H1 (cell line): ENCODE measurements at regions not wholly inside any gene's neighbourhood (a gene's known extent, or its start where the extent isn't known, plus 50 kb on each side); places are given as distances from the start of the nearest gene placed in this dataset.

ENCODE experiments used
- CTCF ChIA-PET: fragments of 300-600 bp; sonication (Branson Sonifier 250); formaldehyde crosslinking; loops from one replicate; lab custom pipeline; 2021; ENCODE audit not compliant: partially characterized antibody; lab: Charles Lee
- POLR2A ChIA-PET: fragments of 300-600 bp; sonication (Branson Sonifier 250); formaldehyde crosslinking; loops from one replicate; lab custom pipeline; 2021; ENCODE audit warnings: inconsistent platforms; ENCODE audit not compliant: partially characterized antibody; lab: Charles Lee
- DNase-seq, 2 experiments: peaks; one replicate each; pipeline versions ENCODE4 v3.0.0 to v3.0.0-alpha.2; 2010 to 2022; ENCODE audit warnings: low spot score in 2 of 2, low read depth in 1 of 2, mixed read lengths in 1 of 2
- FAIRE-seq: peaks from 2 replicates; lab custom pipeline; 2011; peaks lifted over from hg19 to GRCh38; lab: Jason Lieb, UNC
- H2AFZ ChIP-seq: 2 replicates; pipeline ENCODE4 v1.8.1; 2012; ENCODE audit warnings: low read length, inconsistent platforms
- H2AK5ac ChIP-seq: 2 replicates; pipeline ENCODE4 v1.6.1; 2013; ENCODE audit warnings: low read depth, low read length
- H2BK120ac ChIP-seq: replicated peaks from 2 replicates; pipeline ENCODE3; 2013; ENCODE audit warnings: low read depth, low read length, inconsistent platforms
- H2BK12ac ChIP-seq: 2 replicates; pipeline ENCODE4 v1.6.1; 2013; ENCODE audit warnings: low read depth, low read length
- H2BK15ac ChIP-seq: 2 replicates; pipeline ENCODE4 v1.6.1; 2013; ENCODE audit warnings: low read length
- H2BK20ac ChIP-seq: 2 replicates; pipeline ENCODE4 v1.6.1; 2013; ENCODE audit warnings: low read length
- H2BK5ac ChIP-seq: 2 replicates; pipeline ENCODE4 v1.6.1; 2013; ENCODE audit warnings: low read depth, low read length
- H3K14ac ChIP-seq: 2 replicates; pipeline ENCODE4 v1.6.1; 2013; ENCODE audit warnings: inconsistent platforms; ENCODE audit not compliant: insufficient read length
- H3K18ac ChIP-seq: 2 replicates; pipeline ENCODE4 v1.6.1; 2013; ENCODE audit warnings: low read length; ENCODE audit errors: extremely low read depth
- H3K23ac ChIP-seq: 2 replicates; pipeline ENCODE4 v1.6.1; 2013; ENCODE audit warnings: inconsistent platforms; ENCODE audit not compliant: insufficient read length
- H3K23me2 ChIP-seq: 2 replicates; pipeline ENCODE4 v1.6.1; 2013; ENCODE audit warnings: low read depth, low read length
- H3K27ac ChIP-seq: 2 replicates; pipeline ENCODE4 v1.6.1; 2011; ENCODE audit warnings: low read depth, low read length, inconsistent platforms
- H3K27me3 ChIP-seq, 4 experiments: replicated peaks in 1 of 4; 1 replicate in 1 of 4; 2 replicates in 3 of 4; pipeline versions ENCODE4 v1.6.1 to v1.8.1; 2011 to 2013; ENCODE audit warnings: low read length in 3 of 4, mild to moderate bottlenecking in 3 of 4, inconsistent platforms in 2 of 4, mixed read lengths in 2 of 4, moderate library complexity in 1 of 4; ENCODE audit not compliant: control insufficient read depth in 3 of 4, insufficient read depth in 3 of 4; ENCODE audit errors: extremely low read depth in 1 of 4
- H3K36me3 ChIP-seq, 4 experiments: 2 replicates each; pipeline versions ENCODE4 v1.6.1 to v1.8.1; 2011 to 2013; ENCODE audit warnings: mild to moderate bottlenecking in 4 of 4, low read length in 3 of 4, moderate library complexity in 2 of 4, control low read depth in 1 of 4, inconsistent platforms in 1 of 4; ENCODE audit not compliant: insufficient read depth in 4 of 4, control insufficient read depth in 2 of 4
- H3K4ac ChIP-seq: replicated peaks from 2 replicates; pipeline ENCODE3; 2013; ENCODE audit warnings: low read length, low read depth, mixed read lengths, inconsistent platforms; ENCODE audit not compliant: insufficient read length
- H3K4me1 ChIP-seq, 4 experiments: replicated peaks in 1 of 4; 1 replicate in 1 of 4; 2 replicates in 3 of 4; pipeline versions ENCODE4 v1.6.1 to v1.8.1; 2011 to 2013; ENCODE audit warnings: low read length in 3 of 4, inconsistent platforms in 2 of 4, mixed read lengths in 1 of 4; ENCODE audit not compliant: insufficient read depth in 4 of 4, control insufficient read depth in 3 of 4
- H3K4me2 ChIP-seq, 2 experiments: 2 replicates each; pipeline versions ENCODE4 v1.6.1 to v1.8.1; 2011 to 2013; ENCODE audit warnings: low read depth in 2 of 2, low read length in 2 of 2, control low read depth in 1 of 2, inconsistent platforms in 1 of 2, mild to moderate bottlenecking in 1 of 2; ENCODE audit not compliant: insufficient read depth in 1 of 2
- H3K4me3 ChIP-seq, 4 experiments: fragments of 200-600, 300-600 bp in 1 of 4; sonication (generic), shearing (Covaris generic), sonication (Bioruptor Twin) in 1 of 4; 2 replicates each; pipeline versions ENCODE4 v1.5.1 to v1.8.1; 2011 to 2016; ENCODE audit warnings: low read length in 4 of 4, low read depth in 3 of 4, control low read depth in 2 of 4, inconsistent platforms in 2 of 4, mild to moderate bottlenecking in 2 of 4, mixed read lengths in 1 of 4, moderate library complexity in 1 of 4; ENCODE audit not compliant: insufficient read depth in 2 of 4; ENCODE audit errors: extremely low read depth in 1 of 4
- H3K56ac ChIP-seq: replicated peaks from 2 replicates; pipeline ENCODE3; 2013; ENCODE audit warnings: low read depth, mild to moderate bottlenecking, mixed read lengths, low read length, inconsistent platforms; ENCODE audit not compliant: insufficient read length
- H3K79me1 ChIP-seq: 2 replicates; pipeline ENCODE4 v1.6.1; 2013; ENCODE audit warnings: low read depth, low read length, control low read depth
- H3K79me2 ChIP-seq, 2 experiments: 2 replicates each; pipeline versions ENCODE4 v1.6.1 to v1.8.1; 2012 to 2013; ENCODE audit warnings: low read length in 2 of 2, mild to moderate bottlenecking in 2 of 2, inconsistent platforms in 1 of 2; ENCODE audit not compliant: insufficient read depth in 2 of 2, control insufficient read depth in 1 of 2
- H3K9ac ChIP-seq, 4 experiments: replicated peaks in 1 of 4; 1 replicate in 1 of 4; 2 replicates in 3 of 4; pipeline versions ENCODE4 v1.6.1 to v1.8.1; 2011 to 2013; ENCODE audit warnings: low read depth in 3 of 4, low read length in 3 of 4, control low read depth in 2 of 4, mild to moderate bottlenecking in 2 of 4, moderate library complexity in 2 of 4, inconsistent platforms in 1 of 4; ENCODE audit errors: extremely low read depth in 1 of 4
- H3K9me3 ChIP-seq, 2 experiments: 2 replicates each; pipeline versions ENCODE4 v1.6.1 to v1.8.1; 2012 to 2013; ENCODE audit warnings: mild to moderate bottlenecking in 2 of 2, moderate library complexity in 2 of 2, control low read depth in 1 of 2, inconsistent platforms in 1 of 2, low read depth in 1 of 2, low read length in 1 of 2, mixed read lengths in 1 of 2; ENCODE audit not compliant: insufficient read depth in 2 of 2
- H4K20me1 ChIP-seq, 2 experiments: replicated peaks in 1 of 2; 2 replicates each; pipeline versions ENCODE3 to v1.8.1; 2011 to 2013; ENCODE audit warnings: inconsistent platforms in 2 of 2, low read length in 2 of 2, mild to moderate bottlenecking in 1 of 2; ENCODE audit not compliant: insufficient read depth in 2 of 2, control insufficient read depth in 1 of 2
- H4K5ac ChIP-seq: 2 replicates; pipeline ENCODE4 v1.6.1; 2013; ENCODE audit warnings: low read length, low read depth, mixed read lengths, inconsistent platforms; ENCODE audit not compliant: insufficient read length
- H4K8ac ChIP-seq: 2 replicates; pipeline ENCODE4 v1.8.0; 2013; ENCODE audit warnings: mild to moderate bottlenecking, moderate library complexity, low read length, inconsistent platforms; ENCODE audit not compliant: insufficient read depth; ENCODE audit errors: extremely low read depth
- H4K91ac ChIP-seq: replicated peaks from 2 replicates; pipeline ENCODE3; 2013; ENCODE audit warnings: low read length, mixed read lengths, inconsistent platforms; ENCODE audit not compliant: insufficient read length
- CHD2 ChIP-seq: IDR thresholded peaks from 2 replicates; pipeline ENCODE4 v1.6.1; 2012; ENCODE audit warnings: low read length, improper control_type of control experiment
- FOSL1 ChIP-seq: IDR thresholded peaks from 2 replicates; pipeline ENCODE4 v1.6.1; 2011; ENCODE audit warnings: mild to moderate bottlenecking, low read depth, low read length, moderate library complexity; ENCODE audit not compliant: insufficient read depth
- HDAC2 ChIP-seq, 2 experiments: fragments of 300-600 bp in 1 of 2; sonication (generic) in 1 of 2; IDR thresholded peaks; 2 replicates each; pipeline ENCODE4 v1.6.1; 2011 to 2012; ENCODE audit warnings: low read depth in 2 of 2, low read length in 2 of 2, mild to moderate bottlenecking in 2 of 2, moderate library complexity in 2 of 2, borderline replicate concordance in 1 of 2, inconsistent platforms in 1 of 2
- PHF8 ChIP-seq: fragments of 200-600 bp; sonication (generic); conservative IDR thresholded peaks from 2 replicates; pipeline ENCODE4 v1.7.1; 2012; ENCODE audit warnings: low read depth, mild to moderate bottlenecking, inconsistent platforms, low read length, moderate library complexity
- POLR2AphosphoS5 ChIP-seq: IDR thresholded peaks from 2 replicates; pipeline ENCODE4 v1.6.1; 2011; ENCODE audit warnings: low read depth, low read length
- SAP30 ChIP-seq: fragments of 300-600 bp; sonication (generic); IDR thresholded peaks from 2 replicates; pipeline ENCODE4 v1.7.1; 2012; ENCODE audit warnings: low read length, moderate library complexity, mild to moderate bottlenecking, inconsistent platforms; ENCODE audit not compliant: insufficient read depth, insufficient replicate concordance
- SIN3A ChIP-seq, 2 experiments: IDR thresholded peaks in 1 of 2; conservative IDR thresholded peaks in 1 of 2; 2 replicates each; pipeline ENCODE4 v1.6.1; 2011 to 2012; ENCODE audit warnings: low read length in 2 of 2, improper control_type of control experiment in 1 of 2, low read depth in 1 of 2, mild to moderate bottlenecking in 1 of 2
- SIX5 ChIP-seq: IDR thresholded peaks from 2 replicates; pipeline ENCODE4 v1.6.1; 2011; ENCODE audit warnings: mild to moderate bottlenecking, low read depth, low read length
- TEAD4 ChIP-seq: IDR thresholded peaks from 2 replicates; pipeline ENCODE4 v1.6.1; 2012; ENCODE audit warnings: low read depth, low read length, inconsistent platforms, mixed read lengths
- WGBS, 2 experiments: shearing (Covaris generic) in 1 of 2; methylation state at CpG; one replicate each; pipeline versions ENCODE4 v1.1.6 to v1.1.7; 2013 to 2015; ENCODE audit warnings: low lambda C conversion rate in 2 of 2, mixed read lengths in 2 of 2, inconsistent platforms in 1 of 2, low coverage in 1 of 2, missing lambda C conversion rate in 1 of 2; ENCODE audit not compliant: insufficient replicate concordance in 2 of 2, insufficient coverage in 1 of 2, insufficient read length in 1 of 2; ENCODE audit errors: extremely low coverage in 1 of 2, missing lambda C conversion rate in 1 of 2; 5-methylcytosine and 5-hydroxymethylcytosine counted together
- TF ChIP-seq, protein P1 (sequence below): IDR thresholded peaks from 2 replicates; pipeline ENCODE4 v1.6.1; 2012; ENCODE audit warnings: low read length, inconsistent platforms

DNA sequence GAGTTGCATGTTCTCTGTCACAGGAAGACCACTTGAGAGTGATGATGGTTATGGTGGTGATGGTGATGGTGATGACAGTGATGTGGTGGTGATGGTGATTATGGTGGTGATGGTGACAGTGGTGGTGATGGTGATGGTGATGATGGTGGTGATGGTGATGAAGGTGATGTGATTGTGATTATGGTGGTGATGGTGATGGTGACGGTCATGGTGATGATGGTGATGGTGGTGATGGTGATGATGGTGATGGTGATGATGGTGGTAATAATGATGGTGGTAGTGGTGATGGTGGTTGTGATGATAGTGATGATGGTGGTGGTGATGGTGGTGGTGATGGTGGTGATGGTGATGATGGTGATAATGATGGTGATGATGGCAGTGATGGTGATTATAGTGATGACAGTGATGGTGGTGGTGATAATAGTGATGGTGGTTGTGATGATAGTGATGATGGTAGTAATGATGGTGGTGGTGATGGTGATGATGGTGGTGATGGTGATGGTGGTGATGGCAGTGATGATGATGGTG, 93.7 kb downstream of the ASB1 start:
- Histone ChIP-seq H3K14ac (no peak overlapping the region), H2BK15ac (no peak overlapping the region), H2BK120ac (no peak overlapping the region), H4K91ac (no peak overlapping the region), H4K5ac (no peak overlapping the region), H3K4me1 (no peaks in the 10 kb centered on the region; a peak in 2 of 7 replicates), H3K27me3 (no peaks in the 10 kb centered on the region), H3K79me2 (no peaks in the 10 kb centered on the region), H3K56ac (peak overlapping the region; percentile 98), H3K9ac (no peak overlapping the region), H3K27ac (no peak overlapping the region), H2BK5ac (no peak overlapping the region), H2BK20ac (no peak overlapping the region), H2BK12ac (no peak overlapping the region), H3K36me3 (no peaks in the 10 kb centered on the region), H3K18ac (no peak overlapping the region), H4K20me1 (peaks cover 0 to 9% of the 10 kb centered on the region in 2 experiments), H4K8ac (no peak overlapping the region), H3K79me1 (no peaks in the 10 kb centered on the region), H2AFZ (no peak overlapping the region), H3K23ac (no peak overlapping the region), H2AK5ac (peak overlapping the region; percentile 13; the same call in 1 of the 2 replicates), H3K9me3 (peaks cover 0 to 9% of the 10 kb centered on the region in 2 experiments; a peak in 2 of 4 replicates), H3K4ac (no peak overlapping the region), H3K4me2 (no peak overlapping the region), H3K4me3 (no peak overlapping the region), H3K23me2 (peaks cover 11% of the 10 kb centered on the region; the same call in 1 of the 2 replicates)
- no peak for FAIRE-seq
- no peak for DNase-seq
- 72% methylated on average over 1 of the region's 1 CpG; no CpG with 5 or more reads in 1 of the 2 experiments for WGBS, 2 experiments
- CTCF ChIA-PET, result no interaction called here
- POLR2A ChIA-PET, result no interaction called here
- TF ChIP-seq HDAC2 (IDR thresholded peaks at IDR 0.05; ENCODE audit: borderline replicate concordance in 1 of 2, low read depth in 2 of 2, low read length in 2 of 2) (no peak), CHD2 (no peak), SAP30 (no peak), SIN3A (conservative IDR thresholded peaks at IDR 0.05 in 1 of 2, IDR thresholded peaks at IDR 0.05 in 1 of 2; ENCODE audit: low read depth in 1 of 2, low read length in 2 of 2) (no peak), FOSL1 (no peak), PHF8 (no peak), SIX5 (no peak), POLR2AphosphoS5 (no peak), TEAD4 (no peak)
- TF ChIP-seq, protein P1, sequence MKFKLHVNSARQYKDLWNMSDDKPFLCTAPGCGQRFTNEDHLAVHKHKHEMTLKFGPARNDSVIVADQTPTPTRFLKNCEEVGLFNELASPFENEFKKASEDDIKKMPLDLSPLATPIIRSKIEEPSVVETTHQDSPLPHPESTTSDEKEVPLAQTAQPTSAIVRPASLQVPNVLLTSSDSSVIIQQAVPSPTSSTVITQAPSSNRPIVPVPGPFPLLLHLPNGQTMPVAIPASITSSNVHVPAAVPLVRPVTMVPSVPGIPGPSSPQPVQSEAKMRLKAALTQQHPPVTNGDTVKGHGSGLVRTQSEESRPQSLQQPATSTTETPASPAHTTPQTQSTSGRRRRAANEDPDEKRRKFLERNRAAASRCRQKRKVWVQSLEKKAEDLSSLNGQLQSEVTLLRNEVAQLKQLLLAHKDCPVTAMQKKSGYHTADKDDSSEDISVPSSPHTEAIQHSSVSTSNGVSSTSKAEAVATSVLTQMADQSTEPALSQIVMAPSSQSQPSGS, result no peak
